ENCODE measurements at regions not wholly inside any gene's neighbourhood (a gene's known extent, or its start where the extent isn't known, plus 50 kb on each side); places are given as distances from the start of the nearest gene placed in this dataset.

- DNase-seq, result no peak
- intact Hi-C loops (cut with DNase I), result no loop called here
- ATAC-seq, result no peak
These were observed 93.9 kb upstream of the NCOR2 start for GRCh38 chr12:124661341-124661740.

GRCh38 chr12:124660851-124661250, 93.4 kb upstream of the NCOR2 start:
- no peak for ATAC-seq
- no peak for DNase-seq
- intact Hi-C loops (cut with DNase I), result no loop called here

GRCh38 chr12:124658806-124659402, 91.5 kb upstream of the NCOR2 start:
- intact Hi-C loops (cut with DNase I), result loop anchor here in 1 of 2 donors (10.0 kb wide), 1 partner anchor 94 kb away; the partner anchor contains the start of gene NCOR2
- DNase-seq, result no peak
- ATAC-seq, result no peak

GRCh38 chr12:124658302-124658701, 90.9 kb upstream of the NCOR2 start:
- intact Hi-C loops (cut with DNase I), result loop anchor here in 1 of 2 donors (10.0 kb wide), 1 partner anchor 94 kb away; the partner anchor contains the start of gene NCOR2
- DNase-seq (no peak), ATAC-seq (no peak)

- DNase-seq (no peak), ATAC-seq (no peak)
- intact Hi-C loops (cut with DNase I), result loop anchor here in 1 of 2 donors (10.0 kb wide), 1 partner anchor 92 kb away; the partner anchor contains the start of gene NCOR2
These were observed 89.6 kb upstream of the NCOR2 start for GRCh38 chr12:124656947-124657434.

GRCh38 chr12:124655698-124656516, 88.5 kb upstream of the NCOR2 start:
- intact Hi-C loops (cut with DNase I), result loop anchor here in 1 of 2 donors (10.0 kb wide), 1 partner anchor 91 kb away; the partner anchor contains the start of gene NCOR2

GRCh38 chr12:124655048-124655697, 87.8 kb upstream of the NCOR2 start:
- ATAC-seq, result peak; percentile 79 to 82
- peak; percentile 82 for DNase-seq
- intact Hi-C loops (cut with DNase I), result loop anchor here in 1 of 2 donors (10.0 kb wide), 1 partner anchor 90 kb away; the partner anchor contains the start of gene NCOR2

More at GRCh38 chr12:124655698-124656516, 88.5 kb upstream of the NCOR2 start:
- peak; percentile 87 for DNase-seq
- ATAC-seq, result peak; percentile 73 to 85

GRCh38 chr12:124654666-124655047, 87.2 kb upstream of the NCOR2 start:
- intact Hi-C loops (cut with DNase I), result loop anchor here in 1 of 2 donors (10.0 kb wide), 1 partner anchor 90 kb away; the partner anchor contains the start of gene NCOR2
- DNase-seq, result no peak
- ATAC-seq, result no peak

- intact Hi-C loops (cut with DNase I), result loop anchor here in 1 of 2 donors (10.0 kb wide), 1 partner anchor 89 kb away; the partner anchor contains the start of gene NCOR2
- ATAC-seq (no peak), DNase-seq (peak; percentile 65)
These were observed 85.9 kb upstream of the NCOR2 start for GRCh38 chr12:124653169-124653931.

GRCh38 chr12:124652661-124653060, 85.2 kb upstream of the NCOR2 start:
- intact Hi-C loops (cut with DNase I), result loop anchor here in 1 of 2 donors (10.0 kb wide), 1 partner anchor 88 kb away; the partner anchor contains the start of gene NCOR2
- DNase-seq (no peak), ATAC-seq (no peak)

- ATAC-seq (no peak), DNase-seq (peak; percentile 62)
- intact Hi-C loops (cut with DNase I), result loop anchor here in 1 of 2 donors (10.0 kb wide), 1 partner anchor 87 kb away; the partner anchor contains the start of gene NCOR2
These were observed 84.3 kb upstream of the NCOR2 start for GRCh38 chr12:124651516-124652273.

GRCh38 chr12:124650912-124651311, 83.5 kb upstream of the NCOR2 start:
- ATAC-seq, result peak in 1 of 2 donors; percentile 41
- DNase-seq, result no peak
- intact Hi-C loops (cut with DNase I), result loop anchor here in 1 of 2 donors (10.0 kb wide), 1 partner anchor 86 kb away; the partner anchor contains the start of gene NCOR2

- no peak for ATAC-seq
- no peak for DNase-seq
- intact Hi-C loops (cut with DNase I), result no loop called here
These were observed 81.4 kb upstream of the NCOR2 start for GRCh38 chr12:124648710-124649384.

- DNase-seq, result no peak
- no peak for ATAC-seq
- intact Hi-C loops (cut with DNase I), result no loop called here
These were observed 79.9 kb upstream of the NCOR2 start for GRCh38 chr12:124647316-124647715.

GRCh38 chr12:124646385-124647230, 79.2 kb upstream of the NCOR2 start:
- intact Hi-C loops (cut with DNase I), result no loop called here
- ATAC-seq (peak in 1 of 2 donors; percentile 11), DNase-seq (no peak)

GRCh38 chr12:124645530-124646244, 78.3 kb upstream of the NCOR2 start:
- ATAC-seq (no peak), DNase-seq (no peak)
- intact Hi-C loops (cut with DNase I), result no loop called here

Measured in left cardiac atrium (tissue), 4 donors.